NCI-H774 (cell line): ENCODE measurements at regions not wholly inside any gene's neighbourhood (a gene's known extent, or its start where the extent isn't known, plus 50 kb on each side); places are given as distances from the start of the nearest gene placed in this dataset.
"Not testable (repeated sequence)": the region's sequence is repeated elsewhere in the genome, so short reads cannot be mapped to it uniquely, and the experiment has no call there.

ENCODE experiments used
- DNase-seq: peaks from one replicate; lab custom pipeline; 2025; lab: John Stamatoyannopoulos, UW

GRCh38 chr1:194693244-194693643 is 1506.8 kb upstream of the B3GALT2 start:
- DNase-seq, result no peak

GRCh38 chr1:194684636-194685035 is 1498.2 kb upstream of the B3GALT2 start:
- no peak for DNase-seq

GRCh38 chr1:194658090-194658439 is 1471.7 kb upstream of the B3GALT2 start:
- no peak for DNase-seq

- DNase-seq, result no peak
These were observed 1468.5 kb upstream of the B3GALT2 start for GRCh38 chr1:194654956-194655355.

GRCh38 chr1:194653385-194653784 is 1467.0 kb upstream of the B3GALT2 start:
- no peak for DNase-seq

GRCh38 chr1:194647118-194647517 is 1460.7 kb upstream of the B3GALT2 start:
- no peak for DNase-seq

- DNase-seq, result no peak
These were observed 1458.1 kb upstream of the B3GALT2 start for GRCh38 chr1:194644528-194644927.

GRCh38 chr1:194640322-194640721 is 1453.9 kb upstream of the B3GALT2 start:
- no peak for DNase-seq

GRCh38 chr1:194629011-194629410 is 1442.6 kb upstream of the B3GALT2 start:
- no peak for DNase-seq

GRCh38 chr1:194624833-194625232 is 1438.4 kb upstream of the B3GALT2 start:
- DNase-seq, result no peak

- no peak for DNase-seq
These were observed 1431.7 kb upstream of the B3GALT2 start for GRCh38 chr1:194618101-194618500.

- DNase-seq, result not testable (repeated sequence)
These were observed 1430.9 kb upstream of the B3GALT2 start for GRCh38 chr1:194617272-194617671.

GRCh38 chr1:194616835-194617234 is 1430.4 kb upstream of the B3GALT2 start:
- no peak for DNase-seq

- DNase-seq, result no peak
These were observed 1415.8 kb upstream of the B3GALT2 start for GRCh38 chr1:194602184-194602583.

GRCh38 chr1:194600716-194601115 is 1414.3 kb upstream of the B3GALT2 start:
- no peak for DNase-seq

- no peak for DNase-seq
These were observed 1411.7 kb upstream of the B3GALT2 start for GRCh38 chr1:194598098-194598497.

- DNase-seq, result no peak
These were observed 1399.9 kb upstream of the B3GALT2 start for GRCh38 chr1:194586302-194586701.

- DNase-seq, result no peak
These were observed 1397.6 kb upstream of the B3GALT2 start for GRCh38 chr1:194584052-194584451.

GRCh38 chr1:194570476-194570875 is 1384.1 kb upstream of the B3GALT2 start:
- no peak for DNase-seq

- DNase-seq, result no peak
These were observed 1382.2 kb upstream of the B3GALT2 start for GRCh38 chr1:194568610-194569009.

- DNase-seq, result no peak
These were observed 1361.7 kb upstream of the B3GALT2 start for GRCh38 chr1:194548071-194548470.

GRCh38 chr1:194544012-194544411 is 1357.6 kb upstream of the B3GALT2 start:
- no peak for DNase-seq

- no peak for DNase-seq
These were observed 1352.0 kb upstream of the B3GALT2 start for GRCh38 chr1:194538453-194538852.

- no peak for DNase-seq
These were observed 1351.1 kb upstream of the B3GALT2 start for GRCh38 chr1:194537521-194537920.

- DNase-seq, result no peak
These were observed 1349.0 kb upstream of the B3GALT2 start for GRCh38 chr1:194535369-194535768.
